ENCODE measurements at regions not wholly inside any gene's neighbourhood (a gene's known extent, or its start where the extent isn't known, plus 50 kb on each side); places are given as distances from the start of the nearest gene placed in this dataset.

GRCh38 chr5:174550026-174550425 is 174.4 kb upstream of the MSX2 start:
- TF ChIP-seq CTCF (IDR thresholded peaks at IDR 0.05; ENCODE audit: extremely low read depth in 1 of 2, insufficient read depth in 1 of 2, low read depth in 1 of 2, low read length in 2 of 2) (no peak), POLR2AphosphoS5 (IDR thresholded peaks at IDR 0.05; ENCODE audit: insufficient read depth, low read depth, low read length) (no peak), POLR2A (IDR thresholded peaks at IDR 0.05; ENCODE audit: low read depth, low read length) (no peak), EZH2 (IDR thresholded peaks at IDR 0.05; ENCODE audit: borderline replicate concordance, low read depth, low read length, severe bottlenecking) (no peak), GATA2 (IDR thresholded peaks at IDR 0.05; ENCODE audit: insufficient read depth, insufficient read length, low read depth, low read length) (no peak)
- TF ChIP-seq, protein P1, sequence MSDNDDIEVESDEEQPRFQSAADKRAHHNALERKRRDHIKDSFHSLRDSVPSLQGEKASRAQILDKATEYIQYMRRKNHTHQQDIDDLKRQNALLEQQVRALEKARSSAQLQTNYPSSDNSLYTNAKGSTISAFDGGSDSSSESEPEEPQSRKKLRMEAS (IDR thresholded peaks at IDR 0.05; ENCODE audit: insufficient read depth, insufficient read length) = no peak
